Amniotic stem cell (primary cell): ENCODE measurements at regions not wholly inside any gene's neighbourhood (a gene's known extent, or its start where the extent isn't known, plus 50 kb on each side); places are given as distances from the start of the nearest gene placed in this dataset.
"Not testable (repeated sequence)": the region's sequence is repeated elsewhere in the genome, so short reads cannot be mapped to it uniquely, and the experiment has no call there.

Experiments used
- DNase-seq: peaks from one replicate; lab custom pipeline; 2025; lab: John Stamatoyannopoulos, UW

DNA sequence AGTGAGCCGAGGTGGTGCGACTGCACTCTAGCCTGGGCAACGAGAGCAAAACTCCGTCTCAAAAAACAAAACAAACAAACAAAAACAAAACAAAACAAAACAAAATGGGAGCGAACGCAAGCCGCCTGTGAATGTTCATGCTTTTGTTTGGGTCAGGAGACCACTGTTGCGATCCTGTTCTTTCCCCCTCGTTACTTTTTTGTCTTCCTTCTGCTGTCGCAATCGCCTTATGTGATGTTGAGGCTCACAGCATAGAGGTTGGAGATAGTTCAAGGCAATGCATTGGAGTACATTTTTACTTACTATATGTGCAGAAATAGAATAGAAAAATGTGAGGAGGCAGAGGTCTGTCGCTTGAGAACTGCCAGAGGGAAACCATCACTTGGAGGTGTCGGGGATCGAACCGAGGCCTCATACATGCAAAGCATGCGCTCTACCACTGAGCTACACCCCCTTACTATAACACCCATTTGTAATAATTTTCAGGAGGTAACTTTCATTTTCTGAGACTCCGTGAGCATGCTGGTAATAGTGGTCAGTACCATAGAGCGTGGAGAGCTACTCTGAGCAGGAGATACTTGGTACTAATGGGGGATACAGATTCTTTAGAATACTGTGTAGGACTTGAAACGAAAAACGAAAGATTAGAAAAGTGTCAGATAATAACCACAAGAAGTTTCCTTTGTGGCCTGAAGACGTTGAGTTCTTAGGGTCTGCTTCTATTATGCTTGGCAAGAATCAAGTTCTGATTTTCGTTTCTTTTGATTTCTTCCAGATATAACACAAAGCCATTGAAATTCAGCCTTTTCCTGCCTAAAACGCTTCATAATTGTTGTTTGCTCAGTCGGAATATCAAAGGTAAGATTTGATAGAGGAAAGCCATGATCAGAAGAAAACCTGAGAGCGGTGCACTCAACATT lies 121.1 kb downstream of the TRIM27 start:
- no peak for DNase-seq

DNA sequence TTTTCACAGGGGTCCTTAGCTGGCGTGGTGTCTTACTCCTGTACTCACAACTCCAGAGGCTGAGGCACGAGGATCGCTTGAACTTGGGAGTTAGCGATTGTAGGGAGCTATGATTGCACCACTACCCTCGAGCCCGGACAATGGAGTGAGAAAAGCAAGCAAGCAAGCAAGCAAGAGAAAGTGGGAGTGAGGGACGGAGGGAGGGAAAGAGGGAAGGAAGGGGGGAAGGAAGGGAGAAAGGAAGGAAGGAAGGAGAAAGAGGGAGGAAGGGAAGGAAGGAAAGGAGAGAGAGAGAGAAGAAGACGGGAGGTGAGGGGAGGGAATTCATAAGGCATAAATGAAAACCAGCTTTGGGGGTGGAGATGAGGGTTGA lies 120.5 kb downstream of the TRIM27 start:
- DNase-seq, result no peak

DNA sequence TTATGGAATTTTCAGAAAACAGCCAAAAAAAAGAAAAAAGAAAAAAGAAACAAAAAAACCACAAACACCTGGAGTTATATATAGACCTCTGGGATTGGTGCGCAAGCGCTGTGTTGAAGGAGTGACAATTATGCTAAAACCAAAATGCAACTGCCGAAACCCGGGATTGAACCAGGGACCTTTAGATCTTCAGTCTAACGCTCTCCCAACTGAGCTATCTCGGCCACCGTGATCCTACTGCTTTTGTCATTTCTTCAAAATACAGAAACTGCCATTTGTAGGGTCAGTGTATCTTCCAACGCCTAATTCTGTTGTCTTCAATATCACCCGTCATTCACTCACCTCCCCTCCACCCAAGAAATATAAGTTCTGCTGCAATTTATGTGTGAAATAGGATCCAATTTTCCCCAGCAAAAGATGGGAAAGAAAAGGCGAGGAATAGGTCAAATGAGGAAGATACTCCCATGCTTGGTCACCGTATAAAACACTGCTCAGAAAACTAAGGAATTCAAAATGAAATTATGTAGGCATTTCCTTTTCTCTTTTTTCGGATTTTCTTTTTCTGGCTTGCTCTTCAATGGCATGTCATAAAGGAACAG lies 116.0 kb downstream of the TRIM27 start:
- peak; percentile 67 for DNase-seq

DNA sequence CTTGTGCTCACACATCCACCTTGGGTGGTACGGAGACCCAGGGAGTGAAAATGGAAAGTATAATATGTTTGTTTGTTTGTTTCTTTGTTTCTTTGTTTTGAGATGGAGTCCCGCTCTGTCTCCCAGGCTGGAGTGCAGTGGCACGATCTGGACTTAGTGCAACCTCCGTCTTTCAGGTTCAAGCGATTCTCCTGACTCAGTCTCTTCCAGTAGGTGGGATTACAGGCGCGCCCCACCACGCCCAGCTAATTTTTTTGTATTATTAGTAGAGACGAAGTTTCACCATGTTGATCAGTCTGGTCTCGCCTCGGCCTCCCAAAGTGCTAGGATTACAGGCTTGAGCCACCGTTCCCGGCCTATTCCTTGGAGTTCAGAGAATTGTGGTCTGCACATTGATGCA lies 115.4 kb downstream of the TRIM27 start:
- no peak for DNase-seq

DNA sequence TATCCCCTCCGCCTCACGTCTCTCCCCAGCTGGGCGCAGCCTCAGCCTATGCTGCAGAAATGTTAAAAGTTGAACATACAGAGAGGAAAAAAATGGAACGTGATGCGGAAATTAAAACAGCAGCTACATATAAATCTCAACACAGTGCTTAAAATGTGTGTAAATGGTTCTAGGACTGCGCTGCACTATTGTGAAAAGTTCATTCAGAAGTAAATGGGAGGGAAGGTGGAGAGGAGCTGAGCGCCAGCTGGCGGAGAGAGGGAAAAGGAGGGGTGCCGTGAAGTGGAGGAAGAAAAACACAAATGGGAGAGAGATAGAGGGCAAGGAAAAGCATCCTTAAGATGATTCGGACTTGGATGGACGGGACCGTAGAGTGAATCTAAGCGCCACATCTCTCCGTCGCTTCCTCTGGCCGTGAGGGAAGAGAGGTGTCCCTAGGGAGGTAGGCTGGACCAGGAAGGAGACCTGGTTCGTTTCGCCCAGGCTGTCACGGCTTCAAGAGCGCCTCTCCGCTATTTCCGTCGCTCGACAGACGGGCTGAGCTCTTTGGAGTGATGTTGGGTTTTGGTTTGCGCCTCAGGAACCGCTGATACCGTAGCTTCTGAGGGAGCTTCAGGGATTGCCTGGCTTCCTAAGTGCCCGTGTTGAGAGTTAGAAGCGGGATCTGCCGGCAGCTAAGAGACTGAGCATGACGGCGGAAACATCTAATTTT lies 113.7 kb downstream of the TRIM27 start:
- DNase-seq, result no peak

DNA sequence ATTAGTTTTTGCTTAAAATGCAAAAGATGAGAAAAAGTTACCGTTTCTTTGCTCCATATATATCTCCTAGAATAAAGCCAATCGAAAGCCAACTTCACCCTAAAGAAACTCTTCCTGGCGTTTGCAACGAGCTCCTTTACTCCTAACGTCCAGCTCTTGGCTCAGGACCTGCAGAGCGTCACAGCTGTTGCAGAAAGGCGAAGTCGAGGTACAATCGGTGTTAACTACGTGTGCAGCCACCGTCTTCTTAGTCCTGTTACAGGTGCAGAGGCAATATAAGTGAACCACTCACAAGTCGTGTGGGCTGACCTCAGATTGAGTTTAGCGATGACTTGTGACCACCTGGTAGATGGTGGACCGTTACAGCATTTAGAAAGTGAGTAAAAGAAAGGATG lies 113.1 kb downstream of the TRIM27 start:
- no peak for DNase-seq

DNA sequence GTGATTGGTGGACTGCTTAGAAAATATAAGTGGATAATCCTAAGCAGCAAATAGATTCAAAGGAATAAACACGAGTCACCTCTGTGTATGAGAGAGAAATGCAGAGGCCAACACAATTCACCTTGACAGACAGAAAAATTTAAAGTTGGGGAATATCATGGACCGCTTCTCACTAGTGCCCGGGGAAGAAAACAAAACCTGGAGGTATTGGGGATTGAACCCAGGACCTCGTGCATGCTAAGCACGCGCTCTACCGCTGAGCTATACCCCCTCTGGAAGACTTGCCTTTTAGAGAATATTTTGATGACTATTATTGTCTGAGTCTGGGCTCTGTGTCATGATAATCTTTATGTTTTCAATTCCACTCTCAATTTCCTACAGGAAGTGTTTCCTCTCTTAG lies 111.9 kb downstream of the TRIM27 start:
- no peak for DNase-seq

DNA sequence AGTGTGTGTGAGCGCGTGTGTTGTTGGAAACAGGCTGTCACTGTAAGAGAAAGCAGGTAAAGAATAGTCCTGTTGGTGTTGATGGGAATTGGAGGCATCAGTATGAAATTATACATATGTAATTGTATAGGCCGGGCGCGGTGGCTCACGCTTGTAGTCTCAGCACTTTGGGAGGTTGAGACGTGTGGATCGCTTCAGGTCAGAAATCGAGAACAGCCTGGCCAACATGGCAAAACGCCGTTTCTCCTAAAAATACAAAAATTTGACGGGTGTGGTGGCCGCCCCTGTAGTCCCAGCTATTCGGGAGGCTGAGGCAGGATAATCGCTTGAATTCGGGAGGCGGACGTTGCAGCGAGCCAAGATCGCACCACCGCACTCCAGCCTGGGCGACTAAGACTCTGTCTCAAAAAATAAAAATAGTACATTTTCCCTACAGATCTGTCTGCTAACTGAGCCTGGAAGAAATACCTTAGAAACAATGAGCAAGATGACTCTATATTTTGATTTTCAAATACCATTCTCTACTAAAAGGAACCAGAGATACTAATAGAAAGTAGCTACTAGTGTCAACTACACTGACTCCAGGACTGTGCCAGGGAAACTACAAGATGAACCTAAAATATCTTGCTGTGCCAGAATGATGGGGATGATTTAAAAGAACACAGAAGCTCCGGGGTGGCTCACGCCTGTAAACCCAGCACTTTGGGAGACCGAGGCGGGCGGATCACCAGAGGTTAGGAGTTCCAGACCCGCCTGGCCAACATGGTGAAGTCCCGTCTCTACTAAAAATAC lies 110.8 kb downstream of the TRIM27 start:
- no peak for DNase-seq

DNA sequence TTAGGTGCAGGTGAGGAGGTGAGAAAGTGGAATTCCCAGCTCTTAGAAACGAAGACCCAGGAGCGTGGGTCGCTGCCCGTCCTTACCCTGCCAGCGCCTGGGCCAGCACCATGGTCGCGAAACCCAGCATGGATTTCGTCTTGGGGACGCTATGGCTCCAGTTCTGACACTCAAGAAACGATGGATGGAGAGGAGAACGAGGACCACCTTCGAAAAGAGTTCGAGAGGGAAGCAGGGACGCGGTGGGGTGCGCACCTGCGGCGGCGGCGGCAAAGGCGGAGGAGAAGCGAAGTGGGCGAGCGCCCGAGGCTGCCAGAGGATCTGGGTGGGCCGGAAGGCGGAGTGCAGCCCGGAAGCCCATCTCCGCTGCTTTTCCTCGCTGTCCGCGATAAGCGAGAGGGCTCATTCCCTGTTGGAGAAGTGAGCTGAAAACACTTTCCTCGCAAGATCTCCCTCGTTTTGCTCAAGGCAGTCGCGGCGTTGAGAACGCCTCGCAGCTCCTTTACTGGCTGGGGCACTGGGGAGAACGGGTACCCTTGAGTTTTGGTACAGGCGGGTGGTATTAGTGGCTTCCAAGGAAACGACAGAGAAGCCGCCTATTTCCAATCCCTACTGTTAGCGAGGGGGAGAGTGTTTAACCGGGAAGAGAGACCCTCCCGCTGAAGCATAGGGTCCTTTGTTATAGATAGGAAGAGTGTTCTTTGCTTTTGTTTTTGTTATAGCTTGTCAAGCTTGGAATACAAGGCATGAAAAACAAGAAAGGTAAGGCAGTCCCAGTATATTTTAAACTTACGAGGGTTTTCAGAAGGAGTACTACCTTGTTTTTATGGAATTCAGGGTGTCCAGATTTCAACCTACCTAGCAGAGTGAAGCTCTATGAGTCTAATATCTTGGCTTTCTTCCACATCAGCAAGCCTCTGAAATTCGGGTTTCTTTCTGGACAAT lies 109.5 kb downstream of the TRIM27 start:
- no peak for DNase-seq

DNA sequence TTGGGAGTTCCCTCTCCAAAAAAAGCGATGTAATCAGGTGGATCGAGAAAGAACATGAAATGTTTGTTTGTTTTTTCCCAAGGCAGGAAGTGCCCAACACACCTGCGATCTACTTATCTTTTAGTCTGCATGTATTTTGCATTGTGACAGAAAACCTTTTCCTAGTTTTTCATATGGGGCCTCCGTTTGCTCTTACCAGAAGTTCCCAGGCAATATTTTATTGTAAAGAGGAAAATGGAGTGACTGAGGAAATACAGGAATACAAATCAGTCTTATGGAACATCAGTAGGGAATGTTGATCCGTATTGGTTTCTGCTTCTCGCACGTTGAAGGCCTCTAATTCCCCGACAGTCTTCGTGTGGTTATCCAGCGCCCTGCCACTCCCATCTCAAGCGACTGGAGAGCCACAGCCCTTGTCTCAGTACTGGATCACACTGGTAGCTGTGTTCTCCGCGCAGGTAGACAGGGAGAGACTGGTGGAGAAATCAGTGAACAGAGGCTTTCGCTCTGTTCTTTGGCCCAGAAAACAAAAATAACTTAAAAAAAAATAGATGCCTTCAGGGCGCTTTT lies 107.4 kb downstream of the TRIM27 start:
- no peak for DNase-seq

DNA sequence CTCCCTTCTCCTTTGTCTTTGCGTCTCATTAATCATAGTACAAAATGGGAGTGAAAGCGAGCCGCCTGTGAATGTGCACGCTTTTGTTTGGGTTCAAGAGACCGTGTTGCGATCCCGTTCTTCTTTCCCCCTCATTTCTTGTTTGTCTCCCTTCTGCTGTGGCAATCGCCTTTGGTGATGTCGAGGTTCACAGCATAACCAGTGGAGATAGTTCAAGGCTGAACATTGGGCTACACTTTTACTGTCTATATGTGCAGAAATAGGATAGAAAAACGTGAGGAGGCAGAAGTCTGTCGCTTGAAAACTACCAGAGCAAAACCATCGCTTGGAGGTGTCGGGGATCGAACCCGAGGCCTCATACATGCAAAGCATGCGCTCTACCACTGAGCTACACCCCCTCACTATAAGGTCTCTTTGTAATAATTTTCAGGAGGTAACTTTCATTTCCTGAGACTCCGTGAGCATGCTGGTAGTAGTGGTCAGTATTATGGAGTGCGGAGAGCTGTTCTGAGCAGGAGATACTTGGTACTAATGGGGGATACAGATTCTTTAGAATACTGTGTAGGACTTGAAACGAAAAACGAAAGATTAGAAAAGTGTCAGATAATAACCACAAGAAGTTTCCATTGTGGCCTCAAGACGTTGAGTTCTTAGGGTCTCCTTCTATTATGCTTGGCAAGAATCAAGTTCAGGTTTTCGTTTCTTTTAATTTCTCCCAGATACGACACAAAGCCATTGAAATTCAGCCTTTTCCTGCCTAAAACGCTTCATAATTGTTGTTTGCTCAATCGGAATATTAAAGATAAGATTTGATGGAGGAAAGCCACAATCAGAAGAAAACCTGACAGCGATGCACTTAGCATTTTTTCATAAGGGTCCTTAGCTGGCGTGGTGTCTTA lies 106.6 kb downstream of the TRIM27 start:
- no peak for DNase-seq

DNA sequence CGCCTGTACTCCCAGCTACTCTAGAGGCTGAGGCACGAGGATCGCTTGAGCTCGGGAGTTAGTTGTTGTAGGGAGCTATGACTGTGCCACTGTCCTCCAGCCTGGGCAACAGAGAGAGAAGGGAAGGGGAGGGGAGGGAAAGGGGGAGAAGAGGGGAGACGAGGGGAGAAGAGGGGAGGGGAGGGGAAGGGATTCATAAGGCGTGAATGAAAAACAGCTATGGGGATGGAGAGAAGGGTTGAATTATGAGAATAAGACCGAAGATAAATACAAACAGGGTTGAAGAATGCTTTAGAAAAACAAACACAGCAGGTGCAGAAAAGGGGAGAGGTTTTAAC lies 106.0 kb downstream of the TRIM27 start:
- no peak for DNase-seq

DNA sequence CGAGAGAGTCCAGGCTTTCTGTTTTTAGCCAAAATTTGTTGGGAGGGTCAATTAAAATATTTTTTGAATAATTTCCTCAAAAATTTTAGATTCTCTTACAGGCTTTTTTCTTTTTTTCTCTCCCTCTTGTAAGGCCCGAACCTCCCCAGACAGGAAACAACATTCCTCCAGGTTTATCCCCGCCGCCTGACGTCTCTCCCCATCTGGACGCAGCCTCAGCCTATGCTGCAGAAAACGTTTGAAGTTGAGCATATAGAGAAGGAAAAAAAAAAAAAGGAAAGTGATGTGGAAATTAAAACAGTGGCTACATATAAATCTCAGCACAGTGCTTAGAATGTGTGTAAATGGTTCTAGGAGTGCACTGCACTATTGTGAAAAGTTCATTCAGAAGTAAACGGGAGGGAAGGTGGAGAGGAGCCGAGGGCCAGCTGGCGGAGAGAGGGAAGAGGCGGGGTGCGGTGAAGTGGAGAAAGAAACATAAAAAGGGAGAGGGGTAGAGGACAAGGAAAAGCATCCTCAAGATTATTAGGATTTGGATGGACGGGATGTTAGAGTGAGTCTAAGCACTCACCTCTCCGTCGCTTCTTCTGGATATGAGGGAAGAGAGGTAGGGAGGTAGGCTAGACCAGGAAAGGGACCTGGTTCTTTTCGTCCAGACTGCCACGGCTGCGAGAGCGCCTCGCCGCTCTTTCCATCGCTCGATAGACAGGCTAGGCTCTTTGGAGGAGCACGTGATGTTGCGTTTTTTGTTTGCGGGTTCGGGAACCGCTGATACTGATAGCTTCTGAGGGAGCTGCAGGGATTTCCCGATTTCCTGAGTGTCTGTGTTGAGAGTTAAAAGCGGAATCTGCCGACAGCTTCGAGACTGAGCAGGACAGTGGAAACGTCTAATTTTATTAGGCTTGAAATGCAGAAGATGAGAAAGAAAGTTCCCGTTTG lies 98.7 kb downstream of the TRIM27 start:
- no peak for DNase-seq

DNA sequence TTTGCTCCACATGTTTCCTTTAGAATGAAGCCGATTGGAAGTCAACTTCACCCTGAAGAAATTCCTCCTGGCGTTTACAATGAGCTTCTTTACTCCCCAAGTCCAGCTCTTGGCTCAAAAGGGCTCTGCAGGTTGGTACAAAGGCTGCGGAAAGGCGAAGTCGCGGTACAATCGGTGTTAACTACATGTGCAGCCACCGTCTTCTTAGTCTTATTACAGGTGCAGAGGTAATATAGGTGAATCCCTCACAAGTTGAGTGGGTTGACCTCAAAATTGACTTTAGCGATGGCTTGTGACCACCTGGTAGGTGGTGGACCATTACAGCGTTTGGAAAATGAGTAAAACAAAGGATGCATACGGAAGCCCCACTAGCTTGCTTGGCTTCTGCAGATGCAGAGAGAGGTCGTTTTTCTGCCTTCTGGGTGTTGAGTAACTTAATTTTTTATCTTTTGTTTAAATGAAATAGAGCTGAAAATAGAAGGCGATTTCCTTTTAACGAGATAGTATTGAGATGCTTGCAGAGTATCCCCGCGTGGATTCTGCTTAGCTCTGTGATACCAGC lies 98.0 kb downstream of the TRIM27 start:
- DNase-seq, result no peak

DNA sequence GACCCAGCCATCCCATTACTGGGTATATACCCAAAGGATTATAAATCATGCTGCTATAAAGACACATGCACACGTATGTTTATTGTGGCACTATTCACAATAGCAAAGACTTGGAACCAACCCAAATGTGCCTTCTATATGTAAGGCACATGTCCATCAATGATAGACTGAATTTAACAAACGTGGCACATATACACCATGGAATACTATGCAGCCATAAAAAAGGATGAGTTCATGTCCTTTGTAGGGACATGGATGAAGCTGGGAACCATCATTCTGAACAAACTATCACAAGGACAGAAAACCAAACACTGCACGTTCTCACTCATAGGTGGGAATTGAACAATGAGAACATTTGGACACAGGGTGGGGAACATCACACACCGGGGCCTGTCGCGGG lies 92.1 kb downstream of the TRIM27 start:
- DNase-seq, result not testable (repeated sequence)

DNA sequence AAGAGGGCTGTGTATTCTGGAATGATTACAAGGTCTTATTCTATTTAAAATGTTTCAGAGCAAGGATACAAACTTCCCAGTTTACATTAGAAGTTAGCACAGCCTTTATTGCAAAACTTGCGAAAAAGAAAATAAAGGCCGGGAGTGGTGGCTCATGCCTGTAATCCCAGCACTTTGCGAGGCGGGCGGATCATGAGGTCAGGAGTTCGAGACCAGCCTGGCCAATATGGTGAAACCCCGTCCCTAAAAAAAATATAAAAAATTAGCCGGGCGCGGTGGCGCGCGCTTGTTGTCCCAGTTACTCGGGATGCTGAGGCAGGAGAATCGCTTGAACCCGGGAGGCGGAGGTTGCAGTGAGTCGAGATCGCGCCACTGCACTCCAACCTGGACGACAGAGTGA lies 87.1 kb downstream of the TRIM27 start:
- DNase-seq, result not testable (repeated sequence)

DNA sequence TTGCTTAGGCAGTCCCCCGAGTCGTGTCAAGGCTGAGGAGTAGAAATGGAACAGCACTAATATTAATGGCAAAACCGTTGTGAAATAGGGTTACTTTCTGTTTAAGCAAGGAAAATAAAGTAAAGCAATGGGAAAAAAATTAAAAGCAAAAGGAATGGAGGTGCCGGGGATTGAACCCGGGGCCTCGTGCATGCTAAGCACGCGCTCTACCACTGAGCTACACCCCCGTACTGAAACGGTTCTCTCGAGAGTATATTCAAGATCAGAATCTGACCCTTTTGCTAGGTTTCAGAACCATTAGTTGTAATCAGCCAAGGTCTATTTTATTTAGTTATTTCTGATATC lies 85.5 kb downstream of the TRIM27 start:
- peak; percentile 41 for DNase-seq

DNA sequence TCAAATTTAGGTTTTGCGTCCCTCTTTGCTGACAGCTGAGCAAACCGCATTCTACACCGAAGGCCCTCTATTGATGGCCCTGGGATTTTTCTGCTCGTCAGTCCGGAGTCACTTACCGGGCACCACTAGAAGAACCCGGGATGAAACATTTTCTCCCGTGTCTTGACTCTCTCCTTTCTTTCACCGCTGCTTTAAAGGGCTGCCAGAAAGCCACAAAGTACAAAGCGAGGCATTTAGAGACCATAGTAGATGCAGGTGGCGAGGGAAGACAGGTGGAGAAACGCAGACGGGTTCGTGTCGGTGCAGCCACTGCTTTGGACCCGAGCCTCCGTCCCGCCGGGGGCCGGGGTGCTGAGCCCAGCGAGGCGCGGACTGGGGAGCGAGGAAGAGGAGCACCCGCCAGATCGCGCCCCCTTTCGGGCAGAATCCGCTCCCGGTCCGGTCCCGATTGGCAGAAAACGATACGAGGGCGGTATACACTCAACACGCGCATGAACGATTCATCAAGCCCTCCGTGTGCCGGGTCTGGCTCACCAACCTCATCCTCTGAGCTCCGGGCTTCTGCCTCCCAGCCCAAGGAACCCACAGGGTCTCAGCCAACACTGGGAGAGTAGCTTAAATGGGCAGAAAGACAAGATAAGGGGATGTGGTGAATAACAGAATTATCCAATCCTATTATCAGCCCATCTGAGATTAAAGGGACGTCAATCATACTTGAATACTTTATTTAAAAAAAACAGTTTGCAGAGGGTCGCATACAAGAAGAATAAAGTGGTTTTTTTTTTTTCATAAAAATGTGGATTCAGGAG lies 84.9 kb downstream of the TRIM27 start:
- peak; percentile 84 for DNase-seq
